Vagina (tissue), 2 donors: ENCODE measurements at regions not wholly inside any gene's neighbourhood (a gene's known extent, or its start where the extent isn't known, plus 50 kb on each side); places are given as distances from the start of the nearest gene placed in this dataset.

Source experiments
- DNase-seq, 2 donors: peaks; one replicate each; pipeline ENCODE4 v3.0.0-alpha.2; 2017; ENCODE audit errors: extremely low spot score in 2 of 2
- H3K27ac ChIP-seq: fragments of 200-600 bp; sonication (generic); one replicate; pipeline ENCODE4 v1.5.1; 2019
- H3K27me3 ChIP-seq: fragments of 200-600 bp; sonication (generic); one replicate; pipeline ENCODE4 v1.5.1; 2019
- H3K36me3 ChIP-seq, 2 donors: fragments of 200-600 bp; sonication (generic); one replicate each; pipeline ENCODE4 v1.5.1; 2017 to 2019
- H3K4me1 ChIP-seq: fragments of 200-600 bp; sonication (generic); one replicate; pipeline ENCODE4 v1.5.1; 2019
- H3K4me3 ChIP-seq, 2 donors: fragments of 200-600 bp; sonication (generic); 1 replicate in 1 of 2; 2 replicates in 1 of 2; pipeline ENCODE4 v1.5.1; 2016 to 2019
- H3K9me3 ChIP-seq: fragments of 200-600 bp; sonication (generic); one replicate; pipeline ENCODE4 v1.5.1; 2019
- CTCF ChIP-seq, 3 experiments: fragments of 450-650 bp in 2 of 3; fragments of 200-600 bp in 1 of 3; sonication (generic) in 1 of 3; IDR thresholded peaks; one replicate each; pipeline ENCODE4 v1.5.1; 2017 to 2019; ENCODE audit warnings: antibody characterized with exemption in 3 of 3, mild to moderate bottlenecking in 2 of 3, moderate library complexity in 2 of 3
- POLR2A ChIP-seq, 2 donors: fragments of 450-650 bp; IDR thresholded peaks; one replicate each; pipeline ENCODE4 v1.6.1; 2017; ENCODE audit warnings: antibody characterized with exemption in 2 of 2, mild to moderate bottlenecking in 2 of 2, moderate library complexity in 2 of 2
- POLR2AphosphoS5 ChIP-seq, 2 donors: sonication (generic); formaldehyde crosslinking; IDR thresholded peaks; one replicate each; pipeline ENCODE4 v1.9.0; 2017; ENCODE audit warnings: antibody characterized with exemption in 2 of 2, mild to moderate bottlenecking in 2 of 2, low read depth in 1 of 2; ENCODE audit not compliant: insufficient read depth in 1 of 2
- intact Hi-C: fragments of 100-400 bp; cut with DNase I; formaldehyde crosslinking; loops from one replicate; pipeline ENCODE4 v1.15.1; 2023

GRCh38 chr2:136715146-136715545 lies 50.2 kb upstream of the THSD7B start:
- DNase-seq = no peak
- intact Hi-C loops = no loop called here
- TF ChIP-seq POLR2AphosphoS5 (IDR thresholded peaks at IDR 0.05; ENCODE audit: insufficient read depth in 1 of 2, low read depth in 1 of 2) (no peak), POLR2A (IDR thresholded peaks at IDR 0.05) (no peak), CTCF (IDR thresholded peaks at IDR 0.05) (no peak)
- Histone ChIP-seq H3K27me3 (no peaks in the 10 kb centered on the region), H3K27ac (no peak overlapping the region), H3K4me1 (no peaks in the 10 kb centered on the region), H3K9me3 (no peaks in the 10 kb centered on the region), H3K4me3 (no peak overlapping the region), H3K36me3 (no peaks in the 10 kb centered on the region)

DNA sequence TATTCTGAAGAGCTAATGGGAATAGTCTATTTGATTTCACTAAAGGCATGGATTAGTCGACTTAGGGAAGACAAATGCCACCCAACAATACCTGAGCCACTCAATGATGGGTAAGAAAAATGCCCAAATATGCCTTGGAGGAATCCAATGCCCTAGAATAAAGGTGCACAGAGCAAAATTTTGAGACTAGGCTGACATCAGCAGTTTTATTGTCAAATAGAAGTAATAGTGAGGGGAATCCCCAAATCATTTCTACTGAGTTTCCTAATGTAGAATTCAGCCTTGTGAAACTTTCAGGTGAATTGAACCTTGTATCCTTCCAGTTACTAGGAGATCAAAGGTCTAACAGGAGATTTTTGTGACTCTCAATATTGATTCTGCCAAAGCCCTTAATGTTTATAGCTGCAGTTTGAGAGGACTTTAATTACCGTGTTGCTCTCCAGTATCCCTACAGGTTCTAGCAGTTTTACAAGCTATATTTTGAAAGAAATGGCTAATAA lies 50.8 kb upstream of the THSD7B start:
- Histone ChIP-seq H3K36me3 (no peaks in the 10 kb centered on the region), H3K27ac (no peak overlapping the region), H3K4me1 (no peaks in the 10 kb centered on the region), H3K4me3 (no peak overlapping the region), H3K9me3 (no peaks in the 10 kb centered on the region), H3K27me3 (no peaks in the 10 kb centered on the region)
- no peak for DNase-seq
- intact Hi-C loops = no loop called here
- TF ChIP-seq POLR2AphosphoS5 (IDR thresholded peaks at IDR 0.05; ENCODE audit: insufficient read depth in 1 of 2, low read depth in 1 of 2) = no peak
- TF ChIP-seq POLR2A (IDR thresholded peaks at IDR 0.05) = no peak
- TF ChIP-seq CTCF (IDR thresholded peaks at IDR 0.05) = no peak

DNA sequence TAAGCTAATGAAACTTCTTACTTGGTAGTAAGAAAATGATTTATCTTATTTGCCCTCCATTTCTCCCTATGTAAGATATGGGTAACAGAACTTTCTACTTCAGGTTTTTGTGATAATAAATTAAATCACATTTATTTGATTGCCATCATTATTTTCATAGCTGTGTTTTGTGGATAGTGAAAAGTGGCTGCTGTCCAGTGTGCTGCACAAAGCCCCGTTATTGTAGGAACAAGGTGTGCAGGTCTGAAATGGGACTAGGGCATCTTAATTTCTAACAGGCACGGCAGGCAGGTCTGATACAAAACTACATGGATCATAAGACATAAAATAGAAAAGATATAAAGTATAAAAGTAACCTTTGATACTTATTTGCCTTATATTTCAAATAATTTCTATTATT lies 51.6 kb upstream of the THSD7B start:
- intact Hi-C loops = no loop called here
- Histone ChIP-seq H3K27me3 (no peaks in the 10 kb centered on the region), H3K27ac (no peak overlapping the region), H3K36me3 (no peaks in the 10 kb centered on the region), H3K9me3 (no peaks in the 10 kb centered on the region), H3K4me1 (no peaks in the 10 kb centered on the region), H3K4me3 (no peak overlapping the region)
- DNase-seq = no peak
- TF ChIP-seq CTCF (IDR thresholded peaks at IDR 0.05) (no peak), POLR2AphosphoS5 (IDR thresholded peaks at IDR 0.05; ENCODE audit: insufficient read depth in 1 of 2, low read depth in 1 of 2) (no peak), POLR2A (IDR thresholded peaks at IDR 0.05) (no peak)

DNA sequence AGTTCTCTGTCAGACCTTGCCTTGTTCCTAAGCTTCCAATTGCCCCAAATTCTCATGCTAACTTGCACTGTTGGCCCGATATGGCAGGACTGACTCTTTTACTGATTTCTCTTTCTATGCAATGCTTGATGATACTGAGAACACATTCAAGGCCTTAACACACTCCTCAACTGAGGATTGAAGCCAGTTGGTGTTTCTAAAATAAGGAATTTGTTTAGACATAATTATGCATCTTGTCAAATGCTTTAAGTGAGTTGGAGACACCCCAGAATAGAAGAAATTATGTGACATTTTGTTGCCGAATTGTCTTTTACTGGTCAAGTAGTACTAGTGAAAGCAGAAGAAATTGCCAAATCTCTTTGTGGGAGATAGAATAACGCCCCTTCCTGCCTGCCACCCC lies 60.0 kb upstream of the THSD7B start:
- intact Hi-C loops = no loop called here
- H3K9me3 ChIP-seq = no peaks in the 10 kb centered on the region
- no peak for DNase-seq

More for the DNA sequence above, 60.0 kb upstream of the THSD7B start:
- H3K27ac ChIP-seq = no peak overlapping the region
- H3K27me3 ChIP-seq = no peaks in the 10 kb centered on the region
- no peaks in the 10 kb centered on the region for H3K4me1 ChIP-seq
- TF ChIP-seq POLR2AphosphoS5 (IDR thresholded peaks at IDR 0.05; ENCODE audit: insufficient read depth in 1 of 2, low read depth in 1 of 2) (no peak), POLR2A (IDR thresholded peaks at IDR 0.05) (no peak), CTCF (IDR thresholded peaks at IDR 0.05) (no peak)
- no peak overlapping the region for H3K4me3 ChIP-seq
- no peaks in the 10 kb centered on the region for H3K36me3 ChIP-seq
